ENCODE measurements at regions not wholly inside any gene's neighbourhood (a gene's known extent, or its start where the extent isn't known, plus 50 kb on each side); places are given as distances from the start of the nearest gene placed in this dataset.

DNA sequence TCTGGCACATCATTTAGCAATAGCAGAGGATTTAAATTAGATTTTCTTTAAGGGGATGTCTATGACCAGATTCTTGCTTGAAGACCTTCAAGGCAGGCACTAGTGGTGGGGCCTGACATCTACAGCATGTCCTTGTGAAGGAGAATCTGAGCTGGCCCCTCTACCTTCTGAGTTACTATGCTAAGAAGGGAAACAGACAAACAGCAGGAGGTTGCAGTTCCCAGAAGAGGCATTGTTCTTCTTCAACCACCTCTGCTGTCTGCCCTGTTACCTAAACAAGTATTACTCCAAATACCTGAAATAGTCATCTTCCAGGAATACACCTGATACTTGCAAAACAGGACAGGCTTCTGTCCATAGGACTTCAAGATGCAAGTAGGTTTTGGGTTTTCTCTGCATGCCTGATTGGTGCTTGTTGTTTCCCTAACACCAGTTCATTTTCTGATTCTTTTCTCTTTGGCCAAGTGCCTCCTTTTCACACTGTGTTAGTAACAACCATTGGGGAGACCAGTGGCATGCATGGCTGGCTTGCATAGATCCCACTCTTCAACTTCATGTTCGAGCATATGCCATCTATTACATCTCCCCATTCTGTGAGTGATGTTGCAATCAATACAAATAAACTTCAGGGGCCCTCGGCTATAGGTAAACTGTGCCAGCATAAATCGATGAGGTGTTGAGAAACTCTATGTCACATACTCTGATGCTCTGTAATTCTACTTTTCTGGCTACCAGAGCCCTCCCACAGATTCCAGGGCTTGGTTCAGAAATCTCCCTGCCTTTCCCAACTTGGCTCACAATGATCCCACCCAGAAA lies 93.0 kb upstream of the DUSP10 start:
- no peak for DNase-seq

DNA sequence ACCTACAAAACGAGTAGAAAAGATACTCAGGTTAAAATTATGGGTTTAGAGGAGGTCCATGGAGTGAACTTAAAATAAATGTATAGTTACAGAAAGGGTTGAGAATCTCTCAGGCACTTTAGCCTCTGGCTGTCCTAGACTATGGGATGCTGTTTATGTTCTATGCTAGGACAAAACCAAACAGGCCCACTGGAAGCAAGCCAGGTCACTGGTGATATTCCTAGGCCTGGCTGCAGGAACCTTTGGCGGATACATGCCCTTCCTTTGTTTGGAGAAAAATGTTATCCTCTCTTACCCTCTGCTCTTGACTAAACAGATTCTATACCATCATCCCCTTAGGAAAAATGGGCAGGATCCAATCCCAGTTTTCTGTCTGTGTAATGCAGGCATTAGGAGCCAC lies 90.7 kb upstream of the DUSP10 start:
- no peak for DNase-seq

DNA sequence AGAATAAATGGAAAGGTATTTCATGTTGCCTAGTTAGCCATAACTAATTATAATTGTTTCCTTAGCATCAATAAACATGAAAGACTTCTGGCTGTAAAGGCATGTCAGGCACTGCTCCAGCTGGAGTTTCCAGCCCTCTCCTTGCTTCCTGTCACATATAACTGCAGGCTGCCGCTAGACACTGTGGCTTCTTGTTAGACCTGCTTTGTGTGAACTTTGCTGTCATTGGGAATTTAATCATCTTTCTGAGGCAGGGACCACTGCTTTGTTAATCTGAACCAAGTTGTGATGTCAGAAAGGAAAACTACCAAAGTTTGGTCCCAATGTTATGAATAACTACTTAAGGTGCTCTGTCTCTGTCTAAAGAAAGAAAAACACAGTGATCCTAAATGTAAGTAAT lies 90.3 kb upstream of the DUSP10 start:
- DNase-seq: no peak

DNA sequence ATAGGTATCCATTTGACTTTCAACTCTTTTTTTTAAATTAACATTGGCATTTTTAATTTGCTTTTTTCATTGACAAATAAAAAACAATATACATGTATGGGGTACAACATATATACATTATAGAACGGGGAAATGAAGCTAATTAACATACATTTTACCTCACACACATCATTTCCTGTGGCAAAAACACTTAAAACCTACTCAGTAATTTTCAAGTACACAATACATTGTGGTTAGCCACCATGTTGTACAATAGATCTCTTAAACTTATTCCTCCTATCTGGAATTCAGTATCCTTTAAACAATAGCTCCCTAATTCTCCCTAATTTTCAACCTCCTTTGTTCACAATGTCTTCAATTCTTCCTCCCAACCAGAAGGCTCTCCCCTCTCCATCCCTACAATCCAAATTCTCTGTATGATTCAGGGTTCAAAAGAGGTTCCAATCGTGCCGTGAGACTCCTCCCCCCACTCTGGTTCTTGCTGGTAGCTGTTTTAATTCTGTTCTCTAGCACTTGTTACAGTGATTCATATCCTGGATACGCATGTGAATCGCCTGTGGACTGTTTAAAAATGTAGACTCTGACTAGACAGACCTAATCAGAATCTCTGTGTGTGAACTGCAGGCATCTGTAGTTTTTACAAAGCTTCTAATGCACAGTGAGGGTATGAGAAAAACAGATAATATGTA lies 87.6 kb upstream of the DUSP10 start:
- DNase-seq: peak; percentile 72

DNA sequence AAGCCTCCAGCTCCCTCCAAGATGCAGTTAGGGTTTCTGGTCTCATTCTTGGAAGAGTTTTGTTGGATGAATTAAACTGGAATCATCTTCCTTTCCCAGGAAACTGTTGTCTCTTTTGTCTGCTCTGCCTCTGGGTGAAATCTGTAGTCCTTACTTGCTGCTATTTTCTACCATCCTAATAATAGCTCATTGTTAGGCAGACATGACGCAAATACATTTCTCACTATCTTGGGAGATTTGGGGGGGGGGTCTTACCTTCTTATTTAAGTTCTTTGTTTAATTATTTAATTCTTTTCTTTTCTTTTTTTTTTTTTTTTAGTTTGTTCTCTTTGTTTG lies 85.4 kb upstream of the DUSP10 start:
- no peak for DNase-seq

DNA sequence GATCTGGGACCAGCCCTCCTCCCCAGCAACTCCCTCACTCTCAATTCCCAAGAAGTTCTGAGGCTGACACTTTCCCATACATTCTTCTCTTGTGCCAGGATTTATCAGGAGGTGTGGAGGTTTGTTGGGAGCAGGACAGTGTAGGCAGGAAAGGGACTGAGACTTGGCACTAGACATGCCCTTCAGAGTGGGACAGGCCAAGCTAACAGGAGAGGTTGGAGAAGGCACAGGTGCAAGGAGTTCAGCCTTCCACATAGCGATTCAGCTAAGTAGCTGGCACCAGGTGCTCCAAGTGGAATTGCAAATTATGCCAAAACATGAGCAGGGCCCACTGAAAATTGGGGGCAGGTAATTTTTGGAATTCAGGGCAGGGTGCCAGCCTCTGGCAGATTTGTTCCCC lies 83.0 kb upstream of the DUSP10 start:
- DNase-seq: no peak

DNA sequence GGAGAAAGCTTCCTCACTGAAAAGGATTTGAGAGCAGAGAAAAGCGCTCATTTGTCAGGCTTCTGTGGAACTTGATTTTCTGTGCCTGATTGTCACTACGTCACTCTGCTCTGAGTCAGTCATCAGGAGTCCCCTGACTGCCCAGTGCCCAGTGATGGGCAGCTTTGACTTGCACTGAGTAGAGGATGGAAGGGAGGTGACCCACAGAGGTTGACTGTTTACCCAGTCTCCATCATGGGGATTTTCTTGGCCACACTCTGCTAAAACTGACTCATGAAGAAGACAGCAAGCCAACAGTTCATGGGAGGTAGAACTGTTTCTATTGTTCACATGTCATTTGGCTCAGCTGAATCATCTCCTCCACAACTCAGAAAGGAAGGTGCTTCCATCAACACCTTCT lies 82.1 kb upstream of the DUSP10 start:
- DNase-seq: peak; percentile 34

DNA sequence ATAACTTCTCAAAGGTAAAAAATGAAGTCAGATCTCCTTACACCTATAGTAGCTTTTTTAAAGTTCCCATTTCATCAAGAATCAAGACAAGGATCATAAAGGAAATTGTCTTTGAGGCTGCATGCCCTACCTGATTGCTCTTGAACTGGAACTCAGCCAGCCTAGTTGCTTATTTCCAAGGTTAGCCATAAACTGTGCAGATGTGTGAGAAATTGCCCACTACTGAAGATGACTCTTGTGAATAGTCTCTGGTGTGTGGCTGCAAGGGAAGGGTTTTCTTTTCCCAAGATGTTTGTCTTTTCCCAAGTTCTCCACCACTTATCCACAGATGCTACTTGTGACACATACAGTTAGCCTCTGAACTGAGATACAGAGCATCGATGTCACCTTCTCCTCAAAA lies 81.7 kb upstream of the DUSP10 start:
- DNase-seq: no peak

DNA sequence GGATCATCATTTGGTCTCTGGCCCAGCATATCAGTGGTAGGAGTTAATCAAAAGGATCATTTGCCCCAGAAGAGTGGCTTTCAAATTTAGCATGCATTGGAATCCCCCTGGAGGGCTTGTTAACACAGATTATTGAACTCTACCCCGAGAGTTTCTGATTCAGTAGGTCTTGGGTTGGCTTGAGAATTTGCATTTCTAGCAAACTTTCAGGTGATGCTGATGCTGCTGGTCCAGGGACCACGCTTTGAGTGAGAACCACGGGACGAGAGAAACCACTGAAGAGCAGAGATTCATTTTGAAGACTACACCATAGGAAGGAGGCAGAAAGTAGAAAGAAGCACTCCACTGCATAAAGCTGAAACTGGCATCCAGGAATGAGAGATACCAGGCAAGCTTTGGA lies 81.3 kb upstream of the DUSP10 start:
- DNase-seq: no peak

DNA sequence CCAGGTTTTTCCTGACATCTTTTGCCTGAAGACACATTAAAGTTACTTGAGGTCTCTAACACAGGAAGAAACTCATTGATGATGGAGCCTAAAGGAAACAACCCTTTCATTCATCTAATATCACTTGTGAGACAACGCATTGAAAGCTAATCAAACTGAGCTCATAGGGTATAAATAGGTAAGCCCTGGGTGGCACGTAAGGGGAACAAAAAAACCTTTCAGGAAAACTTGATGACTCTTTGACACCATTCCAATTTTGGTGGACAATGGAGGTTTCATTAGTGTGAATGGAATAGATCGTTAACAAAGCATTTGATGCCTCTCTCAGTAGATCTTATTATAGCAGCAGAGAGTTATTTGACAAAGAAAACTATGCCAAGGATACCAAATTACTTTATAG lies 80.7 kb upstream of the DUSP10 start:
- DNase-seq: no peak

DNA sequence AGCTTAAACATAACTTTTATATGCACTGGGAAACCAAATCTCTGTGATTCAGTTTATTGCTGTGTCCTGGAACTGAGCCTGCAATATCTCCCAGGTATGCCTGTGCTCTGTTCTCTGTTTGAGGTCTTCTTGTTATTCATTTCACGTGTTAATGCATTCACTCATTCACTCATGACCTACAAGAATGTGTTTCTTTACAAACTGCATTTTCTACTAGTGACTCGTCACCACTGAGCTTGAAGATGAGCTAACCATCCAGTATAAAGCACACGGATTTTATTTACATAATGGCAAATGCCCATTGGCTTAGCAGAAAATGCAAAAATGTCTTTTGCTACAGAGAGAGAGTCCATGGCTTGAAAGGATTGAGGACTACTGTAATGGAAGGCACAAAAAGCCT lies 75.0 kb upstream of the DUSP10 start:
- DNase-seq: no peak

DNA sequence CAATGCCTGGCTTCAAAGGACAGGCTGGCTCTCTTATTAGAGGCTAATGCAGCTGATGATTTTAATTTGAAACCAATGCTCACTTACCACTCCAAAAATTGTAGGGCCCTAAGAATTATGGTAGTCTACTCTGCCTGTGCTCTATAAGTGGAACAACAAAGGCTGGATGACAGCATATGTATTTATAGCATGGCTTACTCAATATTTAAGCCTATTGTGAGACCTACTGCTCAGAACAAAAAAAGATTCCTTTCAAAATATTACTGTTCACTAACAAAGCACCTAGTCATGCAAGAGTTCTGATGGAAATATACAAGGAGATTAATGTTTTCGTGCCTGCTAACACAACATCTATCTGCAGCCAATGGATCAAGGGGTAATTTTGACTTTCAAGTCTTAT lies 73.8 kb upstream of the DUSP10 start:
- DNase-seq: no peak

DNA sequence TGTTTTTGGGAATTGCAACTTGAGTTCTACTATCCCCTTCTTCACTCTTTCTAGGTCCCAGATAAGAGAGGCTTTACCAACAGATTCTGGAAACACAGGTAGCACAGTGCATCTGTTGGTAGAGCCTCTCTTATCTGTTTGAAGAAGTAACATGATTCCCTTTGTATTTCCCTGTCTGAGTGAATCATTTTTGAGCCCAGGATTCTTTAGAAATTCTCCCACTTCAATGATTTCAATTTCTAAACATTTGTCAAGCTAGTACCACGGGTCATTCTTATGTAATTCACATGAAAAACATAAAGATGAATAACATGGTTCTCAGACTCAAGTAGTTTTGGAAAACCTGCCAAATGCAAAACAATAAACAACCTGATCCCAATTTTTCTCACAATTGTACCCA lies 72.0 kb upstream of the DUSP10 start:
- DNase-seq: no peak

DNA sequence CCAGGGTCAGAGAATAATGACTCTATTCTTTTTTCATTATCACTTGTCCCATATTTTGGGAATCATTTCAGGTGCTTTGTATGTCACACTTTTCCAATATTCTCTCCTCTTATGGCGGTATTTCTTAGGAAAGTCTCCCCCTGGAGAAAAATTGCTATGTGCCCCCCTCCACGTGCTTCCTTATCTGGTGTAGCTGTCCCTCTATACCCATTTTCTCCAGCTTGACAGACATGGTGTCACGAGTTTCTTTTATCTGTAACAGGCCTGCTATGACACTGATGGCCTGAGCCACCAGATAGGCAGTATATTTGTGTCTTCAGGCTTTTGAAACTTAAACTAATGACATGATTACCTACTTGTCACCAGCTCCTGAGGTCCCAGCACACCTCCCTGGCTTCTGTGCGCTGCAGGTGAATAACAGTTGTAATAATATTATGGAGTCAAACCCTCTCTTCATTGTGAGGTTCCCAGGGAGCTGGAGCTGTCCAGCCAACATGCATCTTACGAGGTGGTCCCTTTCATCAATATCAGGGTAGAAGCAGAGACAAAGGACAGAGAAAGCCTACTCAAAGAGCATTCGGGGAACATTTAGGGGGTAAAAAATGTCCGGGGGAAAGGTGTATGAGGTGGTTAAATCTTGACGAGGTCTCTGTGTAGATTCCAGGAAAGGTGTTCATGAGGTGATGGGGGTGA lies 71.2 kb upstream of the DUSP10 start:
- DNase-seq: no peak

DNA sequence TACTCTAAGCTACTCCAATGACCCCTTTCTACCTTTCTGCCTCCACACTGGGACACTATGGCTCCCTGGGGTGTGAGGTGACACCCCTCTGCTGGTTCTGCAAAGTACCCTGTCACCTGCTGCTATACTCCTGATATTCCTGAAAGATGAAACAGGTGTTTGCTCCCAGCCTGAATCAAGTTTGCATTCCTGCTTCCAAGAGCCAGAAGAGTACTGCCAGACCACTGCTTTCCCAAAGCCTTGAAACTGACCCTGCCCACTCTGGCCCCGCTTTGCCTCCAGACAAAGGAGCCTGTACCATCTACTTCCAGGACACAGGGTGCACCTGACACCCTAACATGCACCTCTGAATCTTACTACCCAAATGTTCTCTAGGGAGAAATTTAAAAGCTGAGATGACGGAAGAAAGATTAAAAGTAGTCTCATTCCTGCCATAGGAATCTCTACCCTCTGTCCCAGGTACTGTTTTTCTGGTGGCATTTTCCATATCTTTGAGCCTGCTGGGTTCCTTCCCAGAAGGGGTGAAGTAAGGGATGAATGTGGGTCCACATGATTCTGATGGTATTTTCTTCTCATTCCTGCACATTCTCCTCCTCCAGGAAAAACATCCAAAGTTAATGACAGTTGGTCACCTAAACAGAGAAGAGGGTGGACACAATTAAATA lies 70.3 kb upstream of the DUSP10 start:
- no peak for DNase-seq

DNA sequence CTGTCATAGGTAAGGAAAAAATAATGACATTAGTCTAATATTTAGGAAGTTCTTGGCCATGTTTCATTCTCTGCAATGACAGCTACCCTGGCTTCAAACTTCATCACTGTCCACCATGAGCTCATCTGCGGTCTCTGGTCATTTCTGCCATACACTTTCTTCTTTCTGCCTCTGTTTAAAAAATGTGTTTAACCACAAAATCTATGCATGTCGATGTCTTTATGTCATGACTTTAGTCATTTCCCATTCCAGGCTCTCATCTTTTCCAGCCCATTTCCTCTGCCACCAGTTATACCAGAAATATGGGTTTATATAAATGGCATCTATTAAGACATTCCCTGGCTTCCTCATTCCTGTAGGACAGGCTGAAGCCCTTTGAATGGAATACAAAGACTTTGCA lies 68.5 kb upstream of the DUSP10 start:
- no peak for DNase-seq

DNA sequence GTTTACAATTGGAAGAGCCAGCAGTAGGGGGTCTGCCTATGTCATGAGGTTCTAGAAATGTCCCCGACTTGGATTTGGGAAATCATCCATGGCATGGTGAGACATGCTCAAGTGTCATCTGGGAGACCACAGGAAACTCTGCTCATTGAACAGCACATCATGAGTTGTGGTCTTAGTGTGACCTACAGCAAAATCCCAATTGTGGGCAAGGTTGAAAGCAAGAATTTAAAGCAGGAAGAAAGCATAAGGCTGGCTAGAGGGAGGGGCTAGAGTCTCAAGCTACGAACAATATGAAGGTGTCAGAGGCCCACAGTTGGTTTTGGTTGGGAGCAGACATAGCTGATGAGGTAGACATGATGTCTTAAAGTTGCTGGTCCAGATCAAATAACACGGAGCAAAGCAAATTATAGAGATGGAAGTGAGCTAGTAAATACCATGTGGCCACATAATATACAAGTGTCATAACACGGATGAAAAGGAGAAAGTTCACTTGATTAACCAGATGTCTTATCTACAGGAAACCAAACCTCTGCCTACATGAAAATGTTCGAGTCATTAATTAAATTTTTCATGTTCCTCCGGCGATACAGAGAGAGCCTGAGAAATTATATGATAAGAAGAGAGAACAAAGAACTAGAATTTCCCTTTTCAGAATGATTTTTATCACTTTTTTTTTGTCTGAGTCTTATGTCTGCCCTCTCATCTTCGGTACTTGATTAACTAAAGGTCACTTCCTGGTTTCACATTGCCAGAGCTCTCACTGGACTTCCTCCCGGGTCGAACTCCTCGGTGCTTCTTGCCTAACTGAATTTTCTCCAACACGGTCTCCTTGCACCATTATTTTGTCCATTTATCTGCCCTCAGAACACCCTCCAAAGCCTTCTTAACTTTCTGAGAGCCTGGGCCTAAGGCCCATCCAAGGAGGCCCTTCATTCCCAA lies 67.5 kb upstream of the DUSP10 start:
- no peak for DNase-seq

DNA sequence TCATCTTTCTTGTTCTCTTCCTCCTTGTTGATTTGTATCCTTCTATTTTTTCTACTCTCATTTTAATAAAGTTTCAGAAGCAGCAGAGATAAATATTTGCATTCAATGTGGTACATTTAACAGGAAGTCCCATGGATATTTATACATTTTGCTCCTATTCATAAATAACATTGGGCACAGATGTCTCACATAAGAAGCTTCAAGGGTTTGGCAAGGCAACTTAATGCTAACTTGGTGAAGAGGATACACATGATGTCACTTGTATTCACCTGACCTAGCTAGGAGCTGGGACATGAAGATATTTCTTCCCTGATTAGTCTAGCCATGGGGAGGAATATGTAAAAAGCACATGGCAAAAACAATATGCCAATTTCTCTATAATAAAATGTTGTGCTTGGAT lies 65.1 kb upstream of the DUSP10 start:
- DNase-seq: no peak

DNA sequence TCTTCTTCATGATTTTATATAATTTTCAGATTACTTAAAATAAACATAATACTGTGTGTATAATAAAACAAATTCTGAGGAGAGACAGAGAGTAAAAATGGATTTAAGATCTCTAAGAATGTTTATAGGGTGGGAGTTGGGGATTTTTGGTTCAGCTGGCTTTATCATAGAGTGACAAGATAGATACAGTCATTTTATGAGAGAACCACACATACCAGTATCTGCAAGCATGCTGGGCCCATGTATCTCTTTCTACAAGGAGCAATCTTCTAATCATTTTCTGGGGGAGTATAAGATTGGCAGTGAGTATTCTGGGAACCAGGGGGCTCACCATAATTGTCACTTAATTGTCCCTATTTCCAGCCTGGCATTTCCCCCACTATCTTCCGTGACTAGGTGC lies 64.3 kb upstream of the DUSP10 start:
- DNase-seq: no peak

DNA sequence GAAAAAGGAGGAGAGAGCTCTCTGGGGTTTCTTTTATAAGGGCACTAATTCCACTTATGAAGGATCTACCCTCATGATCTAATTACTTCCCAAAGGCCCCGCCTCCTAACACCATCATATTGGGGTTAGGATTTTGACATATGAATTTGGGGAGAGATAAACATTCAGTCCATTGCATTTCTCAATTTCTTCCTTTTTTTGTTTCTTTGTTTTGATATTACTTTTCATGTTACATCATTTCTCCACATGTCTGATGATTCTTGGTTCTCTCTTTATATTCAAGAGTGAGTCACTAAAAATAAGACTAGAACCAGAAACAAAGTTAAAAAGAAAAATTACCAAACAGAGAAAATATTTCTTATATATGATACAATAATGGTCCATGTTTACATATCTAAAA lies 63.2 kb upstream of the DUSP10 start:
- DNase-seq: no peak

DNA sequence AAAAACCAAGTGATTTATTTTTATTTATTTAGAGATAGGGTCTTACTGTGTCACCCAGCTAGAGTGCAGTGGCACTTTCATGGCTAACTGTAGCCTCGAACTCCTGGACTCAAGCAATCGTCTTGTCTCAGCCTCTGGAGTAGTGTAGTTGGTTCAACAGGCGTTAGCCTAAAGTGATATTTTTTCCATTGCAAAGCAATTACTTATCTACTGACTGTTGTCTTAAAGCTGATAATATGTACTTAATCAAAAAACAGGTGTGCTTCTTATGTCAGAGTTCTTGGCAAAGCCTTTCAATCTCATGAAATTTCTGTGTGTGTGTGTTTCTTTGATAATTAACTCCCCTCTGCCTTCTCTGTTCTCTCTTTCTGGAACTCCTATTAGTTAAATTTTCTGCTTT lies 62.4 kb upstream of the DUSP10 start:
- DNase-seq: no peak

DNA sequence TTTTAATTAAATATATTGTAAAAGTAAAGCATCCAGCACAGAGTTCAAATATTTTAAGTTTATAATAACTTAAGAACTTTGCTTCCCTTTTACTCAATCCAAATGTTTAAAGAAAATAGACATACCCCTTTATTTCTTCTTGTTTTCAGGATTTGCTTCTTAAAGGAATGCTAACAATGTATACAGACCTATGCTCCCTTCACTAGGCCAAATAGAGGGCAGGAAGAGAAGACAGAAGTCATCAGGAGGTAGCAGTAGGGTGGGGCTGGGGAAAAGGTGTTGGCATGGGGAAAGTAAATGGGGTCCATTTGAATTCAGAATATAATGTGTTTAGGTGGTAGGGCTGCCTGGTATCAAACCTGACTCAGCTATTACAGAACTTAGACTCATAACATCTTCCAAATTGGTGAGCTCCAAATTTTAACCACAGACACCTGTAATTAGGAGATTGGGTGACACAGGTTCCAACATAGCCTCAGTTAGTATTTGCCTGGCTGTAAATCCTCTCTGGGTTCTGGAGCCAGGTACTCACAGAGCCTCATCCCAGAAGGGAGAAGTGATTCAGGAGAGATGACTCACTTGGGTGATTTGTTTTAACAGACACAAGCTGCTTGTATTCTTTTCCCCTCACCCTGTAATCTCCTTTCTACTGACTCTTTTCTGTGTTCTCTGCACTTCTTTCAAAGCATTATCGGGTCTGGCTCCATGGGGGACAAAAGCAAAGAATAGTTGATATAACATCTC lies 60.1 kb upstream of the DUSP10 start:
- DNase-seq: no peak
